MM.1S (cell line): ENCODE measurements at regions not wholly inside any gene's neighbourhood (a gene's known extent, or its start where the extent isn't known, plus 50 kb on each side); places are given as distances from the start of the nearest gene placed in this dataset.

Experiments
- DNase-seq: peaks from one replicate; pipeline ENCODE4 v3.0.0-alpha.2; 2015
- H2AFZ ChIP-seq: fragments of 300-600 bp; sonication (generic); 2 replicates; pipeline ENCODE4 v1.6.0; 2016; ENCODE audit warnings: antibody characterized with exemption, low read length
- H3F3A ChIP-seq: fragments of 300-600 bp; sonication (generic); 2 replicates; pipeline ENCODE4 v1.6.1; 2016; ENCODE audit warnings: mild to moderate bottlenecking, antibody characterized with exemption, low read length, moderate library complexity, mixed read lengths; ENCODE audit not compliant: insufficient read depth
- H3K27ac ChIP-seq: fragments of 300-600 bp; sonication (generic); 2 replicates; pipeline ENCODE4 v1.5.1; 2016; ENCODE audit warnings: mild to moderate bottlenecking, low read length
- H3K27me3 ChIP-seq: fragments of 300-600 bp; sonication (generic); replicated peaks from 2 replicates; pipeline ENCODE4 v1.6.0; 2016; ENCODE audit warnings: low read length; ENCODE audit not compliant: insufficient read depth
- H3K36me3 ChIP-seq: fragments of 300-600 bp; sonication (generic); replicated peaks from 2 replicates; pipeline ENCODE4 v1.6.1; 2016; ENCODE audit warnings: mild to moderate bottlenecking, low read length, mixed read lengths; ENCODE audit not compliant: insufficient read depth
- H3K4me1 ChIP-seq: fragments of 300-600 bp; sonication (generic); 2 replicates; pipeline ENCODE4 v1.6.1; 2016; ENCODE audit warnings: low read length, mixed read lengths
- H3K4me2 ChIP-seq: fragments of 300-600 bp; sonication (generic); 2 replicates; pipeline ENCODE4 v1.6.0; 2016; ENCODE audit warnings: low read depth, low read length
- H3K4me3 ChIP-seq: fragments of 300-600 bp; sonication (generic); 2 replicates; pipeline ENCODE4 v1.5.1; 2016; ENCODE audit warnings: low read length, mixed read lengths
- H3K79me2 ChIP-seq: fragments of 300-600 bp; sonication (generic); 2 replicates; pipeline ENCODE4 v1.6.1; 2016; ENCODE audit warnings: mixed run types, low read length, mixed read lengths
- H3K9ac ChIP-seq: fragments of 300-600 bp; sonication (generic); 2 replicates; pipeline ENCODE4 v1.6.1; 2016; ENCODE audit warnings: low read length, mixed read lengths
- H3K9me2 ChIP-seq: fragments of 300-600 bp; sonication (generic); replicated peaks from 2 replicates; pipeline ENCODE4 v1.6.1; 2016; ENCODE audit warnings: mild to moderate bottlenecking, low read length, mixed read lengths; ENCODE audit not compliant: insufficient read depth
- H3K9me3 ChIP-seq: fragments of 300-600 bp; sonication (generic); replicated peaks from 2 replicates; pipeline ENCODE4 v1.6.1; 2016; ENCODE audit warnings: mild to moderate bottlenecking, low read length, mixed read lengths; ENCODE audit not compliant: insufficient read depth
- H4K20me1 ChIP-seq: fragments of 300-600 bp; sonication (generic); 2 replicates; pipeline ENCODE4 v1.6.1; 2016; ENCODE audit warnings: mild to moderate bottlenecking, low read length, moderate library complexity, mixed read lengths; ENCODE audit not compliant: insufficient read depth
- CTCF ChIP-seq: fragments of 300-600 bp; sonication (generic); IDR thresholded peaks from 2 replicates; pipeline ENCODE4 v1.5.1; 2016; ENCODE audit warnings: antibody characterized with exemption, low read length, mixed read lengths
- EZH2 ChIP-seq: fragments of 300-600 bp; sonication (generic); optimal IDR thresholded peaks from 2 replicates; pipeline ENCODE3; 2017; ENCODE audit warnings: low read depth, mild to moderate bottlenecking, antibody characterized with exemption, low read length, mixed read lengths
- EZH2phosphoT487 ChIP-seq: fragments of 300-600 bp; sonication (generic); IDR thresholded peaks from 2 replicates; pipeline ENCODE4 v1.6.1; 2018; ENCODE audit warnings: antibody characterized with exemption, low read length

GRCh38 chr7:26439521-26440232 is 148.0 kb downstream of the SNX10 start:
- DNase-seq, result no peak
- Histone ChIP-seq H3K4me1 (no peaks in the 10 kb centered on the region), H2AFZ (no peak overlapping the region), H3K79me2 (no peaks in the 10 kb centered on the region), H3K27me3 (no peaks in the 10 kb centered on the region), H4K20me1 (no peaks in the 10 kb centered on the region), H3K27ac (no peak overlapping the region), H3K36me3 (no peaks in the 10 kb centered on the region), H3K9me3 (no peaks in the 10 kb centered on the region), H3K4me3 (no peak overlapping the region), H3K4me2 (no peak overlapping the region), H3F3A (no peaks in the 10 kb centered on the region), H3K9me2 (no peaks in the 10 kb centered on the region), H3K9ac (no peak overlapping the region)
- TF ChIP-seq EZH2, result no peak
- no peak for TF ChIP-seq CTCF
- TF ChIP-seq EZH2phosphoT487, result no peak

GRCh38 chr7:26440233-26441001 is 148.8 kb downstream of the SNX10 start:
- Histone ChIP-seq H3K9me3 (no peaks in the 10 kb centered on the region), H4K20me1 (no peaks in the 10 kb centered on the region), H3K4me3 (no peak overlapping the region), H3K27me3 (no peaks in the 10 kb centered on the region), H3K36me3 (no peaks in the 10 kb centered on the region), H3K79me2 (no peaks in the 10 kb centered on the region), H3K27ac (no peak overlapping the region), H2AFZ (no peak overlapping the region), H3K4me1 (no peaks in the 10 kb centered on the region), H3F3A (no peaks in the 10 kb centered on the region), H3K9me2 (no peaks in the 10 kb centered on the region), H3K4me2 (no peak overlapping the region), H3K9ac (no peak overlapping the region)
- DNase-seq, result no peak
- TF ChIP-seq EZH2, result no peak
- no peak for TF ChIP-seq CTCF
- no peak for TF ChIP-seq EZH2phosphoT487

GRCh38 chr7:26441002-26441521 is 149.4 kb downstream of the SNX10 start:
- H3K9me2 ChIP-seq, result no peaks in the 10 kb centered on the region
- no peaks in the 10 kb centered on the region for H3F3A ChIP-seq
- TF ChIP-seq EZH2phosphoT487, result no peak
- no peak for TF ChIP-seq CTCF
- TF ChIP-seq EZH2, result no peak
- H3K4me1 ChIP-seq, result no peaks in the 10 kb centered on the region
- no peak overlapping the region for H3K27ac ChIP-seq
- H3K79me2 ChIP-seq, result no peaks in the 10 kb centered on the region
- no peaks in the 10 kb centered on the region for H4K20me1 ChIP-seq
- H3K36me3 ChIP-seq, result no peaks in the 10 kb centered on the region
- H3K9ac ChIP-seq, result no peak overlapping the region
- DNase-seq, result no peak
- no peak overlapping the region for H3K4me2 ChIP-seq
- no peak overlapping the region for H3K4me3 ChIP-seq
- H2AFZ ChIP-seq, result no peak overlapping the region
- no peaks in the 10 kb centered on the region for H3K9me3 ChIP-seq
- no peaks in the 10 kb centered on the region for H3K27me3 ChIP-seq
